A673 (cell line): ENCODE measurements at regions not wholly inside any gene's neighbourhood (a gene's known extent, or its start where the extent isn't known, plus 50 kb on each side); places are given as distances from the start of the nearest gene placed in this dataset.

Source experiments
- BruUV-seq: library from RNA; stranded (reverse); fragments of 400-500 nt; replicated peaks from 2 replicates; lab custom pipeline; 2021; lab: Mats Ljungman, UMichigan
- CTCF ChIA-PET: fragments of 300-600 bp; sonication (Branson Sonifier 250); formaldehyde crosslinking; loops from one replicate; lab custom pipeline; 2022; ENCODE audit warnings: antibody characterized with exemption; lab: Charles Lee
- POLR2A ChIA-PET: fragments of 300-600 bp; sonication (Branson Sonifier 250); formaldehyde crosslinking; loops from one replicate; lab custom pipeline; 2022; ENCODE audit warnings: antibody characterized with exemption; ENCODE audit not compliant: low non-redundant PET; lab: Charles Lee
- DNase-seq: peaks from one replicate; pipeline ENCODE4 v3.0.0-alpha.2; 2015; ENCODE audit warnings: low spot score
- H3K27ac ChIP-seq: fragments of 200-600 bp; sonication (generic); 2 replicates; pipeline ENCODE4 v1.5.1; 2016; ENCODE audit warnings: mixed run types, low read depth, mild to moderate bottlenecking, mixed read lengths, antibody characterized with exemption, low read length; ENCODE audit not compliant: poor library complexity, severe bottlenecking
- H3K27me3 ChIP-seq: fragments of 200-600 bp; sonication (generic); replicated peaks from 2 replicates; pipeline ENCODE4 v1.6.1; 2017; ENCODE audit warnings: mixed run types, low read depth, mild to moderate bottlenecking, mixed read lengths, antibody characterized with exemption, low read length; ENCODE audit not compliant: insufficient read depth, poor library complexity
- H3K36me3 ChIP-seq: fragments of 200-600 bp; sonication (generic); 2 replicates; pipeline ENCODE4 v1.6.1; 2016; ENCODE audit warnings: mixed run types, mild to moderate bottlenecking, mixed read lengths, antibody characterized with exemption, low read length; ENCODE audit not compliant: insufficient read depth, poor library complexity, severe bottlenecking
- H3K4me1 ChIP-seq: fragments of 200-600 bp; sonication (generic); 2 replicates; pipeline ENCODE4 v1.6.1; 2017; ENCODE audit warnings: mixed run types, mild to moderate bottlenecking, mixed read lengths, antibody characterized with exemption, low read length; ENCODE audit not compliant: insufficient read depth, poor library complexity, severe bottlenecking
- H3K4me3 ChIP-seq: fragments of 200-600 bp; sonication (generic); 2 replicates; pipeline ENCODE4 v1.5.1; 2016; ENCODE audit warnings: low read depth, mixed run types, mild to moderate bottlenecking, mixed read lengths, low read length; ENCODE audit not compliant: poor library complexity, severe bottlenecking
- H3K9me3 ChIP-seq: fragments of 200-600 bp; sonication (generic); 2 replicates; pipeline ENCODE4 v1.6.1; 2016; ENCODE audit warnings: mixed run types, low read depth, mild to moderate bottlenecking, mixed read lengths, antibody characterized with exemption, low read length; ENCODE audit not compliant: poor library complexity, severe bottlenecking
- EZH2 ChIP-seq: fragments of 200-600 bp; sonication (generic); IDR thresholded peaks from 2 replicates; pipeline ENCODE4 v1.6.1; 2017; ENCODE audit warnings: borderline replicate concordance, low read depth, mild to moderate bottlenecking, mixed read lengths, antibody characterized with exemption, low read length; ENCODE audit not compliant: poor library complexity, severe bottlenecking
- intact Hi-C: fragments of 100-400 bp; cut with micrococcal nuclease; formaldehyde crosslinking; loops from one replicate; pipeline ENCODE4 v1.10.0; 2022; ENCODE audit not compliant: unreplicated experiment
- TF ChIP-seq, protein P1 (sequence below): fragments of 300-800, 200-600 bp; sonication (generic); conservative IDR thresholded peaks from 2 replicates; pipeline ENCODE4 v1.5.1; 2017; ENCODE audit warnings: low read depth, mild to moderate bottlenecking, antibody characterized with exemption, low read length, moderate library complexity, mixed read lengths

DNA sequence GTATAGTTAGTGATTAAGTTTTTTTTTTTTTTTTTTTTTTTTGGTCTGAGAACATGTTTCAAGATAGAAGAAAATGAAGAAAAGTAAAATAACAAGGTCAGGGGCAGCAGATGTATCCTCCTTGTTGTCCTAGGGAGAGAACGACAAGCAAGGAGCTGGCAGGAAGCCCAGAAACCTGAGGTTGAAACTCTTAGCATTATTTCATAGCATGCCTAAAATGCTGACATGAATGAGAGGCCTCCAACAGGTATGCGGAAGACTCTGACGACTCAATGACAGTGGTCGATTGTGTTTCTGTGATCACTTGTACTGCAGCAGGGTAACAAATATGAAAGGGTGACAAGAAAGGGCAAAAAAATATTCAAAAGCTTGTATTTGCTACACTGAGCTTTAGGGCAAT lies 415.9 kb downstream of the PLA2G4A start:
- H3K4me3 ChIP-seq = no peak overlapping the region
- no peaks in the 10 kb centered on the region for H3K27me3 ChIP-seq
- POLR2A ChIA-PET = no interaction called here
- H3K4me1 ChIP-seq = no peaks in the 10 kb centered on the region
- intact Hi-C loops = no loop called here
- CTCF ChIA-PET = interaction anchor here (0.5 to 0.7 kb wide), 2 partner anchors 10 to 191 kb away, joined by 4 to 5 read pairs; no protein-coding TSS in a partner anchor
- peak; percentile 35 for DNase-seq
- no peak overlapping the region for H3K27ac ChIP-seq
- no peak for TF ChIP-seq EZH2
- TF ChIP-seq, protein P1, sequence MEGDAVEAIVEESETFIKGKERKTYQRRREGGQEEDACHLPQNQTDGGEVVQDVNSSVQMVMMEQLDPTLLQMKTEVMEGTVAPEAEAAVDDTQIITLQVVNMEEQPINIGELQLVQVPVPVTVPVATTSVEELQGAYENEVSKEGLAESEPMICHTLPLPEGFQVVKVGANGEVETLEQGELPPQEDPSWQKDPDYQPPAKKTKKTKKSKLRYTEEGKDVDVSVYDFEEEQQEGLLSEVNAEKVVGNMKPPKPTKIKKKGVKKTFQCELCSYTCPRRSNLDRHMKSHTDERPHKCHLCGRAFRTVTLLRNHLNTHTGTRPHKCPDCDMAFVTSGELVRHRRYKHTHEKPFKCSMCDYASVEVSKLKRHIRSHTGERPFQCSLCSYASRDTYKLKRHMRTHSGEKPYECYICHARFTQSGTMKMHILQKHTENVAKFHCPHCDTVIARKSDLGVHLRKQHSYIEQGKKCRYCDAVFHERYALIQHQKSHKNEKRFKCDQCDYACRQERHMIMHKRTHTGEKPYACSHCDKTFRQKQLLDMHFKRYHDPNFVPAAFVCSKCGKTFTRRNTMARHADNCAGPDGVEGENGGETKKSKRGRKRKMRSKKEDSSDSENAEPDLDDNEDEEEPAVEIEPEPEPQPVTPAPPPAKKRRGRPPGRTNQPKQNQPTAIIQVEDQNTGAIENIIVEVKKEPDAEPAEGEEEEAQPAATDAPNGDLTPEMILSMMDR = no peak
- peaks cover 10% of the 10 kb centered on the region for H3K9me3 ChIP-seq
- peaks cover 8% of the 10 kb centered on the region for H3K36me3 ChIP-seq
- no TSS peak for BruUV-seq

DNA sequence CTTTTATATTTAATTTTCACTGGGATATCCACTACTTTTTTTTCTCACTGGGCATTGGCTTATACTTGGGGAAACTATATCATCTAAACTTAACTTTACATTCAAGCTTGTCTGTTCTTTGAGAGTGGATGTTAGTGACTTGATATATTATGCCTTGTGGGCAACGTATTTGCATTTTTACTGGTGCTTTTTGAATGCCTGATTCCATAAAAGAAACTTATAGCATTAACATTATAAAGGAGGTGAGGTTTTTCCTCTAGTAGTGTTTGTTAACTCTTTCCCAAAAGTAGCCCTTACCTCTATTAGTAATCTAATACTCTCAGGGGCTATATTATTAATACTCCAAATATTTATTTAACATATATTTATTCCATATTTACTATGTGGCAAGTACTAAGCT lies 416.5 kb downstream of the PLA2G4A start:
- Histone ChIP-seq H3K9me3 (peaks cover 10% of the 10 kb centered on the region), H3K4me1 (no peaks in the 10 kb centered on the region), H3K27me3 (no peaks in the 10 kb centered on the region), H3K27ac (no peak overlapping the region), H3K4me3 (no peak overlapping the region), H3K36me3 (peaks cover 8% of the 10 kb centered on the region)
- DNase-seq = no peak
- BruUV-seq = no TSS peak
- intact Hi-C loops = no loop called here
- TF ChIP-seq, protein P1 = no peak
- TF ChIP-seq EZH2 = no peak
- CTCF ChIA-PET = interaction anchor here (0.5 to 0.7 kb wide), 2 partner anchors 11 to 192 kb away, joined by 4 to 5 read pairs; no protein-coding TSS in a partner anchor
- POLR2A ChIA-PET = no interaction called here

DNA sequence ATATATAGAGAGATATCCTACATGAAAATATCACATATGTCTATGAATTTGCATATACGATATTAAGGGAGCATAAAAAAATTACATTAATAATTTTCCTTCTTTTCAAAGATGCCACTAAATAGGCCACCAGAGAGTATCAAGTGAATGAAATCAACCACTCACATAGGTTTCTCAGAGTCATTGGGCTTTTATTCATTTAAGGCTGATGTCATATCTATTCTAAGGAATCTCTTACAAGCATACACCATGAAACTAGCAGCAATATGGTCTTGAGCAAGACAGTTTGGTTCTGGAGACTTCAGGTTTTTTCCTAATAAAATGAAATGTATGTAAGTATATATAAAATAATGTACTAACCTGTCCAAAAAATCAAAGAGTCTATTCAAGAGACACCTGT lies 420.4 kb downstream of the PLA2G4A start:
- ChIA-PET POLR2A (no interaction called here), CTCF (no interaction called here)
- H3K36me3 ChIP-seq = peaks cover 8% of the 10 kb centered on the region
- no peak for DNase-seq
- H3K27ac ChIP-seq = no peak overlapping the region
- intact Hi-C loops = no loop called here
- H3K27me3 ChIP-seq = no peaks in the 10 kb centered on the region
- H3K9me3 ChIP-seq = peaks cover 10% of the 10 kb centered on the region
- H3K4me1 ChIP-seq = no peaks in the 10 kb centered on the region
- H3K4me3 ChIP-seq = no peak overlapping the region
- no peak for TF ChIP-seq EZH2
- TF ChIP-seq, protein P1 = no peak
- no TSS peak for BruUV-seq
